GM12892 (cell line): ENCODE measurements at regions not wholly inside any gene's neighbourhood (a gene's known extent, or its start where the extent isn't known, plus 50 kb on each side); places are given as distances from the start of the nearest gene placed in this dataset.

Experiments
- POLR2A ChIP-seq: IDR thresholded peaks from 2 replicates; pipeline ENCODE4 v1.6.1; 2011; ENCODE audit warnings: low read depth, low read length, control low read depth
- POLR2AphosphoS5 ChIP-seq: IDR thresholded peaks from 2 replicates; pipeline ENCODE4 v1.6.1; 2011; ENCODE audit warnings: low read depth, low read length, control low read depth
- TAF1 ChIP-seq: IDR thresholded peaks from 2 replicates; pipeline ENCODE4 v1.6.1; 2011; ENCODE audit warnings: low read depth, mild to moderate bottlenecking, control low read depth, low read length, borderline replicate concordance

GRCh38 chr4:8773124-8773931, 98.3 kb downstream of the HMX1 start:
- TF ChIP-seq POLR2A = no peak
- no peak for TF ChIP-seq POLR2AphosphoS5
- no peak for TF ChIP-seq TAF1
